GM12875 (cell line): ENCODE measurements at regions not wholly inside any gene's neighbourhood (a gene's known extent, or its start where the extent isn't known, plus 50 kb on each side); places are given as distances from the start of the nearest gene placed in this dataset.

ENCODE experiments used
- H3K4me3 ChIP-seq: one replicate; pipeline ENCODE4 v1.5.1; 2011; ENCODE audit warnings: low read depth, low read length, control low read depth
- CTCF ChIP-seq: IDR thresholded peaks from 2 replicates; pipeline ENCODE4 v1.5.1; 2011; ENCODE audit warnings: low read depth, mild to moderate bottlenecking, control low read depth, inconsistent platforms, low read length, moderate library complexity, borderline replicate concordance; ENCODE audit not compliant: insufficient read depth

DNA sequence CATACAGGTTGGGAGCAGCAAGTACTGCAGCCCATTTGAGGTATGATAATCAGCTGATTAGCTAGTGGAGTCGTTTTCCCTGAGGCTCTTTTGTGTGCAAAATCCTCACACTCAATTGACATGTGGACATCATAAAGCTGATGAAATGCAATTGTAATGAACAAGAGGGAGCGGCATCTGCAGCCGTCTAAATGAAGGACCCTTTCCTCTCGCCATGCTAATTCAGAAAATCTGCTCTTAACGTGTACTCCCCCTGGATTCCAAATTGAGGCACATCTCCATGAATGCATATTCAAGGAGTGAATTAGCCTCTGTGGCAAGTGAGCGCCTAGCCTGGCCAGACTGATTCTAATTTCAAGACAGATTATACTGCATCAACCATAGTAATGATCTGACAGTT, 260.9 kb upstream of the ATP5MC3 start:
- H3K4me3 ChIP-seq = no peak overlapping the region
- TF ChIP-seq CTCF = no peak

GRCh38 chr2:175441181-175441761, 259.8 kb upstream of the ATP5MC3 start:
- TF ChIP-seq CTCF = no peak

DNA sequence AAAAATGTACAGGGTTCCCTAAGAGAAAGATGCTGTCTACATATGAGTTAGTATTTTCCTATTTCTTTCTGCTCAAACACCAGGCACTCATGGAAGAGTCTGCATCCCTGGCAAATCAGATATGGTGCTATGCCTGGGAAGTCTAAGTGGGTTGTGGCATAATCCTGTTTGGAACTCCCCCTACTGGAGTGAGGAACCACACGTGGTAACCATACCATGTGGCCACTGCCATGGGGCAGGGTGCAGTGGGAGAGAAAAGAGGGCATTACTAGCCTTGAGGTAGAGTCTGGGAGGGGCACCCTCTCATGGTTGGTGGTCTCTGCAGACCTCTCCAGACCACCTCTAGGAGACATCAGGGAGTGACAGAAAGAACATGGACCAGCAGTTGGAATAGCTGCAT, 257.9 kb upstream of the ATP5MC3 start:
- TF ChIP-seq CTCF = no peak

More at GRCh38 chr2:175441181-175441761, 259.8 kb upstream of the ATP5MC3 start:
- H3K4me3 ChIP-seq = no peak overlapping the region

DNA sequence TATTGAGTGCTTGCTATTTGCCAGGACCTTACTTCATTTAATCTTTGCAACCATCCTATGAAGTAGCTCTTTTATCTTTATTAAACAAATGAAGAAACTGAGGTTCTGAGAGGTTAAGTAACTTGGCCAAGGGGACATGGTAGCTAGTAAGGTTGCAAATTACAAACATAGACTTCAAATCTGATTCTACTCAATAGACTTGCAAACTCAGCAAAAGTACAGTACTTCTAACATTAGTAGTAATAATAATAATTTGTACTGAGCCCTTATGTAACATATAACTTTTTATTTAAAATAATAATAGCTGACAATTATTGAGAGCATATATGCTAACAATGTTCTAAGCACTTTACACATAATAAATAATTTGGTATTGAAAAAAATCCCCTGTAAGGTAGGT, 255.7 kb upstream of the ATP5MC3 start:
- TF ChIP-seq CTCF = no peak
- H3K4me3 ChIP-seq = no peak overlapping the region

More for the DNA sequence above, 257.9 kb upstream of the ATP5MC3 start:
- H3K4me3 ChIP-seq = no peak overlapping the region

- no peak overlapping the region for H3K4me3 ChIP-seq
- no peak for TF ChIP-seq CTCF
Measured at GRCh38 chr2:175436076-175436475, 254.6 kb upstream of the ATP5MC3 start.

- TF ChIP-seq CTCF = no peak
- H3K4me3 ChIP-seq = no peak overlapping the region
Measured at GRCh38 chr2:175435012-175435411, 253.5 kb upstream of the ATP5MC3 start.

- TF ChIP-seq CTCF = no peak
- H3K4me3 ChIP-seq = no peak overlapping the region
Measured at GRCh38 chr2:175432793-175433192, 251.3 kb upstream of the ATP5MC3 start.
